ENCODE measurements at regions not wholly inside any gene's neighbourhood (a gene's known extent, or its start where the extent isn't known, plus 50 kb on each side); places are given as distances from the start of the nearest gene placed in this dataset.

DNA sequence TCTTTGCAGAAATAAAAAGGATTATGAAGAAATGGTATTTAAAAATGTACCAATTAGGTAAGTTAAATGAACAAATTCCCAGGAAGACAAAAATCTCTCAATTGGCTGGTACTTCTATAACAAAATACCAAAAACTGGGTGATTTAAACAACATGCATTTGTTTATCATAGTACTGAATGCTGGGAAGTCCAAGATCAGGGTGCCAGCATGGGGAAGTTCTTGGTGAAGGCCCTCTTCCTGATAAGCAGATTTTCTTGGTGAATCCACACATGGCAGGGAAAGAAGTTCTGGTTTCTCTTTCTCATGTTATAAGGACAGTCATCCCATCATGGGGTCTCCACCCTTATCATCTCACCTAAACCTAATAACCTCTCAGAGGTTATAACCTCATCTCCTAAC is 271.6 kb upstream of the SETBP1 start:
- no peak for TF ChIP-seq POLR2A (IDR thresholded peaks at IDR 0.05; ENCODE audit: extremely low read depth, insufficient read length)
- TF ChIP-seq, protein P1, sequence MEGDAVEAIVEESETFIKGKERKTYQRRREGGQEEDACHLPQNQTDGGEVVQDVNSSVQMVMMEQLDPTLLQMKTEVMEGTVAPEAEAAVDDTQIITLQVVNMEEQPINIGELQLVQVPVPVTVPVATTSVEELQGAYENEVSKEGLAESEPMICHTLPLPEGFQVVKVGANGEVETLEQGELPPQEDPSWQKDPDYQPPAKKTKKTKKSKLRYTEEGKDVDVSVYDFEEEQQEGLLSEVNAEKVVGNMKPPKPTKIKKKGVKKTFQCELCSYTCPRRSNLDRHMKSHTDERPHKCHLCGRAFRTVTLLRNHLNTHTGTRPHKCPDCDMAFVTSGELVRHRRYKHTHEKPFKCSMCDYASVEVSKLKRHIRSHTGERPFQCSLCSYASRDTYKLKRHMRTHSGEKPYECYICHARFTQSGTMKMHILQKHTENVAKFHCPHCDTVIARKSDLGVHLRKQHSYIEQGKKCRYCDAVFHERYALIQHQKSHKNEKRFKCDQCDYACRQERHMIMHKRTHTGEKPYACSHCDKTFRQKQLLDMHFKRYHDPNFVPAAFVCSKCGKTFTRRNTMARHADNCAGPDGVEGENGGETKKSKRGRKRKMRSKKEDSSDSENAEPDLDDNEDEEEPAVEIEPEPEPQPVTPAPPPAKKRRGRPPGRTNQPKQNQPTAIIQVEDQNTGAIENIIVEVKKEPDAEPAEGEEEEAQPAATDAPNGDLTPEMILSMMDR (IDR thresholded peaks at IDR 0.05; ENCODE audit: low read depth, low read length), result no peak
